Neural cell (in vitro differentiated cells): ENCODE measurements at regions not wholly inside any gene's neighbourhood (a gene's known extent, or its start where the extent isn't known, plus 50 kb on each side); places are given as distances from the start of the nearest gene placed in this dataset.

Experiments
- H2AFZ ChIP-seq: fragments of 200-600, 300-800 bp; sonication (generic), shearing (Covaris generic); 2 replicates; pipeline ENCODE4 v1.6.0; 2014; ENCODE audit warnings: low read depth, mild to moderate bottlenecking, antibody characterized with exemption, low read length, moderate library complexity
- H3F3A ChIP-seq: fragments of 200-600 bp; shearing (Covaris generic); 2 replicates; pipeline ENCODE4 v1.6.1; 2016; ENCODE audit warnings: mild to moderate bottlenecking, moderate library complexity, mixed read lengths, antibody characterized with exemption, low read length; ENCODE audit not compliant: insufficient read depth, poor library complexity, severe bottlenecking
- H3K27ac ChIP-seq: fragments of 200-600, 300-800 bp; sonication (generic), shearing (Covaris generic); 2 replicates; pipeline ENCODE4 v1.5.1; 2014; ENCODE audit warnings: mild to moderate bottlenecking, low read length, moderate library complexity
- H3K27me3 ChIP-seq: fragments of 300-800, 200-600 bp; sonication (generic), shearing (Covaris generic); 2 replicates; pipeline ENCODE4 v1.6.0; 2014; ENCODE audit warnings: mild to moderate bottlenecking, low read depth, low read length, moderate library complexity; ENCODE audit not compliant: insufficient read depth
- H3K36me3 ChIP-seq: fragments of 300-800, 200-600 bp; sonication (generic), shearing (Covaris generic); 2 replicates; pipeline ENCODE4 v1.5.1; 2014; ENCODE audit warnings: mild to moderate bottlenecking, antibody characterized with exemption, low read length, moderate library complexity; ENCODE audit not compliant: insufficient read depth
- H3K4me2 ChIP-seq: fragments of 300-800, 200-600 bp; sonication (generic), shearing (Covaris generic); 2 replicates; pipeline ENCODE4 v1.6.0; 2014; ENCODE audit warnings: mild to moderate bottlenecking, low read length
- H3K4me3 ChIP-seq: fragments of 300-800, 200-600 bp; sonication (generic), shearing (Covaris generic); 2 replicates; pipeline ENCODE4 v1.5.1; 2014; ENCODE audit warnings: mild to moderate bottlenecking, low read length, moderate library complexity
- H3K79me2 ChIP-seq: fragments of 200-600 bp; shearing (Covaris generic); replicated peaks from 2 replicates; pipeline ENCODE4 v1.6.0; 2014; ENCODE audit warnings: mild to moderate bottlenecking, low read length, moderate library complexity; ENCODE audit not compliant: insufficient read depth
- H3K9ac ChIP-seq: fragments of 300-800, 200-600 bp; sonication (generic), shearing (Covaris generic); 2 replicates; pipeline ENCODE4 v1.6.1; 2016; ENCODE audit warnings: mild to moderate bottlenecking, low read length, mixed read lengths
- H3K9me2 ChIP-seq: fragments of 200-600 bp; shearing (Covaris generic); 2 replicates; pipeline ENCODE4 v1.6.1; 2016; ENCODE audit warnings: mild to moderate bottlenecking, low read length, mixed read lengths; ENCODE audit not compliant: insufficient read depth
- H3K9me3 ChIP-seq: fragments of 200-600, 300-800 bp; sonication (generic), shearing (Covaris generic); 2 replicates; pipeline ENCODE4 v1.6.1; 2016; ENCODE audit warnings: mild to moderate bottlenecking, mixed run types, low read length, moderate library complexity, mixed read lengths
- H4K20me1 ChIP-seq: fragments of 200-600 bp; shearing (Covaris generic); 2 replicates; pipeline ENCODE4 v1.6.1; 2016; ENCODE audit warnings: mild to moderate bottlenecking, mixed run types; ENCODE audit not compliant: insufficient read depth
- EP300 ChIP-seq: fragments of 450-650 bp; conservative IDR thresholded peaks from 2 replicates; pipeline ENCODE4 v1.6.1; 2014; ENCODE audit warnings: antibody characterized with exemption, mild to moderate bottlenecking, moderate library complexity; ENCODE audit not compliant: poor library complexity, severe bottlenecking
- EZH2 ChIP-seq: fragments of 200-600, 300-800 bp; shearing (Covaris generic), sonication (generic); IDR thresholded peaks from 2 replicates; pipeline ENCODE4 v1.6.1; 2014; ENCODE audit warnings: antibody characterized with exemption, low read length, borderline replicate concordance, mild to moderate bottlenecking; ENCODE audit not compliant: insufficient read depth, poor library complexity, severe bottlenecking
- MXI1 ChIP-seq: fragments of 450-650 bp; conservative IDR thresholded peaks from 2 replicates; pipeline ENCODE4 v1.6.1; 2014; ENCODE audit warnings: antibody characterized with exemption, mild to moderate bottlenecking; ENCODE audit not compliant: poor library complexity, severe bottlenecking
- POLR2AphosphoS5 ChIP-seq: IDR thresholded peaks from 2 replicates; pipeline ENCODE4 v1.6.1; 2012
- RAD21 ChIP-seq: fragments of 450-650 bp; conservative IDR thresholded peaks from 2 replicates; pipeline ENCODE4 v1.6.1; 2014; ENCODE audit warnings: antibody characterized with exemption, mild to moderate bottlenecking, moderate library complexity
- SMC3 ChIP-seq: fragments of 450-650 bp; conservative IDR thresholded peaks from 2 replicates; pipeline ENCODE4 v1.6.1; 2014; ENCODE audit warnings: antibody characterized with exemption, mild to moderate bottlenecking, moderate library complexity; ENCODE audit not compliant: poor library complexity
- TAF1 ChIP-seq: IDR thresholded peaks from 2 replicates; pipeline ENCODE4 v1.6.1; 2012; ENCODE audit warnings: low read depth
- TF ChIP-seq, protein P1 (sequence below): IDR thresholded peaks from 2 replicates; pipeline ENCODE4 v1.6.1; 2012; ENCODE audit warnings: borderline replicate concordance
- TF ChIP-seq, protein P2 (sequence below): fragments of 450-650 bp; IDR thresholded peaks from 2 replicates; pipeline ENCODE4 v1.5.1; 2014; ENCODE audit warnings: antibody characterized with exemption, mild to moderate bottlenecking, moderate library complexity; ENCODE audit not compliant: poor library complexity, severe bottlenecking

DNA sequence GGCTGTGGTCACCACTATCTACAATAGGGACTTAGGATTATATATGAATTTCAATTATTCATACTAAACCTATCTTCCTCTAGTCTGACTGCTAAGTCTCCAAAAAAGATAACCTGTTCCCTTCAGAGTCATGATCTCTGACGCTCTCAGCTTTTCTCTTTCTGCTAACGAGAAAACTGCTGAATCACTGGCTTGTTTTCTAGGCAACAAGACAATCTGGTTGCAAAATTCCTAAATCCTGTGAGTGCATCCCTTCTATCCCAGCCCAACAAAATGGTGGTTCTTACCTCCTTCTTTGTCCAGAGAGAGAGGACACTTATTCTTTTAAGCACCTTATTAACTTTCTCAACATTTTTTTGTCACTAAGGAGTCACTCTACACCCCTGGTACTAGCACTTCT, 312.3 kb upstream of the PKDCC start:
- no peaks in the 10 kb centered on the region for H3F3A ChIP-seq
- H3K9ac ChIP-seq = no peak overlapping the region
- H3K4me2 ChIP-seq = no peak overlapping the region
- no peak overlapping the region for H2AFZ ChIP-seq
- TF ChIP-seq, protein P1, sequence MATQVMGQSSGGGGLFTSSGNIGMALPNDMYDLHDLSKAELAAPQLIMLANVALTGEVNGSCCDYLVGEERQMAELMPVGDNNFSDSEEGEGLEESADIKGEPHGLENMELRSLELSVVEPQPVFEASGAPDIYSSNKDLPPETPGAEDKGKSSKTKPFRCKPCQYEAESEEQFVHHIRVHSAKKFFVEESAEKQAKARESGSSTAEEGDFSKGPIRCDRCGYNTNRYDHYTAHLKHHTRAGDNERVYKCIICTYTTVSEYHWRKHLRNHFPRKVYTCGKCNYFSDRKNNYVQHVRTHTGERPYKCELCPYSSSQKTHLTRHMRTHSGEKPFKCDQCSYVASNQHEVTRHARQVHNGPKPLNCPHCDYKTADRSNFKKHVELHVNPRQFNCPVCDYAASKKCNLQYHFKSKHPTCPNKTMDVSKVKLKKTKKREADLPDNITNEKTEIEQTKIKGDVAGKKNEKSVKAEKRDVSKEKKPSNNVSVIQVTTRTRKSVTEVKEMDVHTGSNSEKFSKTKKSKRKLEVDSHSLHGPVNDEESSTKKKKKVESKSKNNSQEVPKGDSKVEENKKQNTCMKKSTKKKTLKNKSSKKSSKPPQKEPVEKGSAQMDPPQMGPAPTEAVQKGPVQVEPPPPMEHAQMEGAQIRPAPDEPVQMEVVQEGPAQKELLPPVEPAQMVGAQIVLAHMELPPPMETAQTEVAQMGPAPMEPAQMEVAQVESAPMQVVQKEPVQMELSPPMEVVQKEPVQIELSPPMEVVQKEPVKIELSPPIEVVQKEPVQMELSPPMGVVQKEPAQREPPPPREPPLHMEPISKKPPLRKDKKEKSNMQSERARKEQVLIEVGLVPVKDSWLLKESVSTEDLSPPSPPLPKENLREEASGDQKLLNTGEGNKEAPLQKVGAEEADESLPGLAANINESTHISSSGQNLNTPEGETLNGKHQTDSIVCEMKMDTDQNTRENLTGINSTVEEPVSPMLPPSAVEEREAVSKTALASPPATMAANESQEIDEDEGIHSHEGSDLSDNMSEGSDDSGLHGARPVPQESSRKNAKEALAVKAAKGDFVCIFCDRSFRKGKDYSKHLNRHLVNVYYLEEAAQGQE = no peak
- TF ChIP-seq POLR2AphosphoS5 (no peak), RAD21 (no peak), MXI1 (no peak), TAF1 (no peak), EZH2 (no peak), SMC3 (no peak), EP300 (no peak)
- TF ChIP-seq, protein P2, sequence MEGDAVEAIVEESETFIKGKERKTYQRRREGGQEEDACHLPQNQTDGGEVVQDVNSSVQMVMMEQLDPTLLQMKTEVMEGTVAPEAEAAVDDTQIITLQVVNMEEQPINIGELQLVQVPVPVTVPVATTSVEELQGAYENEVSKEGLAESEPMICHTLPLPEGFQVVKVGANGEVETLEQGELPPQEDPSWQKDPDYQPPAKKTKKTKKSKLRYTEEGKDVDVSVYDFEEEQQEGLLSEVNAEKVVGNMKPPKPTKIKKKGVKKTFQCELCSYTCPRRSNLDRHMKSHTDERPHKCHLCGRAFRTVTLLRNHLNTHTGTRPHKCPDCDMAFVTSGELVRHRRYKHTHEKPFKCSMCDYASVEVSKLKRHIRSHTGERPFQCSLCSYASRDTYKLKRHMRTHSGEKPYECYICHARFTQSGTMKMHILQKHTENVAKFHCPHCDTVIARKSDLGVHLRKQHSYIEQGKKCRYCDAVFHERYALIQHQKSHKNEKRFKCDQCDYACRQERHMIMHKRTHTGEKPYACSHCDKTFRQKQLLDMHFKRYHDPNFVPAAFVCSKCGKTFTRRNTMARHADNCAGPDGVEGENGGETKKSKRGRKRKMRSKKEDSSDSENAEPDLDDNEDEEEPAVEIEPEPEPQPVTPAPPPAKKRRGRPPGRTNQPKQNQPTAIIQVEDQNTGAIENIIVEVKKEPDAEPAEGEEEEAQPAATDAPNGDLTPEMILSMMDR = no peak
- no peaks in the 10 kb centered on the region for H3K9me2 ChIP-seq
- H3K79me2 ChIP-seq = no peaks in the 10 kb centered on the region
- no peaks in the 10 kb centered on the region for H3K27me3 ChIP-seq
- H4K20me1 ChIP-seq = no peaks in the 10 kb centered on the region
- H3K36me3 ChIP-seq = no peaks in the 10 kb centered on the region
- H3K9me3 ChIP-seq = no peaks in the 10 kb centered on the region
- no peak overlapping the region for H3K4me3 ChIP-seq
- no peak overlapping the region for H3K27ac ChIP-seq

DNA sequence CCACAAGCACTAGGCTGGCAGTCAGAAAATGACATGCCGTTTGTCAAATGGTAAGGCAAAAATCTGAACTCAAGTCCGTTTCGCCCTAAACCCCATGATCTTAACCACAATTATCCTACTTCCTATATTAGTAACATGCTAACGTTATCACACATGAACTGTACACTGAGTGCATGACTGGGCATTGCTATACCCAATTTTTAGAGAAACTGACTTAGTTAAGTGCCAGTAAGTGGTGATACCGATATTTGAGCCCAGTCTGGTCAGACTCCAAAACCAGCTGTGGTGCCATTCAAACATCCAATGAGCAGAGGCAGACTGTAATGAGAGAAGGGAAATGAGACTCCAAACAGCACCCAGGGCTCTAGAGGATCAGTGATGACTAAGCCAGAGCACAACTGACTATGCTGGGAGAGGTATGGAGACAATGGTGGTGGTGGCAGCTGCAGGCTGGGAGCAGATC, 311.7 kb upstream of the PKDCC start:
- Histone ChIP-seq H3K9me3 (no peaks in the 10 kb centered on the region), H3K79me2 (no peaks in the 10 kb centered on the region), H3K9me2 (no peaks in the 10 kb centered on the region), H3K36me3 (no peaks in the 10 kb centered on the region), H2AFZ (no peak overlapping the region), H3K27me3 (no peaks in the 10 kb centered on the region), H3K4me3 (no peak overlapping the region), H4K20me1 (no peaks in the 10 kb centered on the region), H3K9ac (no peak overlapping the region), H3K27ac (no peak overlapping the region), H3K4me2 (no peak overlapping the region), H3F3A (no peaks in the 10 kb centered on the region)
- TF ChIP-seq EZH2 (no peak), EP300 (no peak), SMC3 (no peak), MXI1 (no peak), POLR2AphosphoS5 (no peak), RAD21 (no peak), TAF1 (no peak)
- TF ChIP-seq, protein P1 = no peak
- TF ChIP-seq, protein P2 = no peak
